Heart left ventricle (tissue), 16 donors: ENCODE measurements at regions not wholly inside any gene's neighbourhood (a gene's known extent, or its start where the extent isn't known, plus 50 kb on each side); places are given as distances from the start of the nearest gene placed in this dataset.
A peak's percentile ranks its signal among the peaks of the same experiment; 100 is the strongest.

Experiments used
- ATAC-seq, 4 donors: fragments of 200-7000 bp; cut with Tn5 transposase; one replicate each; pipeline ENCODE4 v1.9.1; 2020 to 2022; ENCODE audit warnings: moderate library complexity in 4 of 4, mild to moderate bottlenecking in 3 of 4, moderate number of reproducible peaks in 1 of 4
- DNase-seq, 5 donors: peaks; one replicate each; pipeline ENCODE4 v3.0.0-alpha.2; 2020
- H3K27ac ChIP-seq, 12 donors: fragments of 200-600 bp; sonication (generic) in 4 of 12; one replicate each; pipeline versions ENCODE4 v1.5.0 to v1.8.0; 2016 to 2022; ENCODE audit warnings: mild to moderate bottlenecking in 2 of 12
- H3K27me3 ChIP-seq, 9 donors: fragments of 200-600 bp; sonication (generic) in 2 of 9; one replicate each; pipeline versions ENCODE4 v1.5.1 to v1.8.0; 2016 to 2022; ENCODE audit warnings: mild to moderate bottlenecking in 3 of 9
- H3K36me3 ChIP-seq, 9 donors: fragments of 200-600 bp; sonication (generic) in 2 of 9; one replicate each; pipeline versions ENCODE4 v1.5.0 to v1.8.0; 2018 to 2022; ENCODE audit warnings: mild to moderate bottlenecking in 2 of 9
- H3K4me1 ChIP-seq, 12 donors: fragments of 200-600 bp; sonication (generic) in 4 of 12; one replicate each; pipeline versions ENCODE4 v1.5.0 to v1.8.0; 2016 to 2022; ENCODE audit warnings: mild to moderate bottlenecking in 3 of 12
- H3K4me3 ChIP-seq, 12 donors: fragments of 200-600 bp; sonication (generic) in 4 of 12; one replicate each; pipeline versions ENCODE4 v1.5.0 to v1.8.0; 2017 to 2022; ENCODE audit warnings: mild to moderate bottlenecking in 9 of 12, moderate library complexity in 4 of 12
- H3K9me3 ChIP-seq, 12 donors: fragments of 200-600 bp; sonication (generic) in 4 of 12; one replicate each; pipeline versions ENCODE4 v1.5.0 to v1.8.0; 2016 to 2022; ENCODE audit warnings: mild to moderate bottlenecking in 1 of 12
- CTCF ChIP-seq, 12 donors: fragments of 200-600 bp; sonication (generic) in 4 of 12; IDR thresholded peaks; one replicate each; pipeline versions ENCODE4 v1.5.0 to v1.8.0; 2018 to 2022; ENCODE audit warnings: antibody characterized with exemption in 12 of 12, mild to moderate bottlenecking in 5 of 12
- POLR2A ChIP-seq, 2 donors: fragments of 450-650 bp; IDR thresholded peaks; one replicate each; pipeline ENCODE4 v1.6.1; 2017; ENCODE audit warnings: antibody characterized with exemption in 2 of 2, mild to moderate bottlenecking in 2 of 2, moderate library complexity in 2 of 2
- WGBS, 4 donors: extraction: QIAGEN DNeasy Blood & Tissue Kit in 2 of 4; methylation state at CpG; one replicate each; pipeline versions ENCODE4 v1.1.5 to v1.1.7; 2013 to 2018; 5-methylcytosine and 5-hydroxymethylcytosine counted together
- intact Hi-C, 10 donors: fragments of 100-400 bp; cut with DNase I; formaldehyde crosslinking; loops; one replicate each; pipeline versions ENCODE4 v1.11.1 to v1.14.2; 2022
- donor health status: ischemic (EF 13 %, LVEDD 7.1; RV severe dilation, severe dysfunction).
- donor health status: healthy with polysubstance abuse.
- donor health status: DM: no; HTN: yes; CAD: no.
- donor health status: DM: no; HTN: no; CAD: no.
- donor health status: ischemic (EF 25% LVEDD 6.9; RV normal size, moderate dysfunction).
- donor health status: ischemic (EF 25% LVEDD 5.7; RV mildly dilated, moderate dysfunction).
- donor health status: healthy.
- donor health status: DM: yes; HTN: yes; CAD: no.
- donor health status: ischemic (EF 35%, LVEDD 5.7; RV mildly dilated, moderate dysfunction).
- donor health status: nonischemic (EF 11% LVEDD 7.7; RV severe dilation, severe dysfunction).
- donor health status: DM: yes; HTN: yes; CAD: no.
- donor health status: PGD.
- donor health status: ischemic (EF 29% LVEDD 5.4; RV normal size, mild dysfunction).
- donor health status: nonischemic (EF 23%, LVEDD 6.1; RV moderate dilation, normal function).

DNA sequence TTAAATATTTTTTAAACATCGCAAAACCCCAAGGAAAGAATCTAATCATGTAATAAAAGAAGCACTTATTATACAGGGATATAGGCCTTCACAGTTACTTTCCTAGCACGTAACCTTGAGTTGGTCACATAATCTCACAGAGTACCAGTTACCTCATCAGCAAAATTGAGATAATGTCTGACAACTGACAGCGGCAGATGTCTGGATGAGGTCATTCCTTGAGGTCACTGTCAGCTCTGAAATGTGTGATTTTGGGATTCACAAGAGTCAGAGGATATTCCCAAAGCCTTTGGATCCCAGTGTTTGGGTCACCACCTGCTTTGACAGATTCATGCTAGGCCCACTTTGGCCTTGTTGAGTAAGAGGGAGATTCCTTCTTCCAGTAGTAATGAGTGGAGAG is 151.4 kb upstream of the SEMA6D start:
- H3K36me3 ChIP-seq: no peaks in the 10 kb centered on the region
- intact Hi-C loops: no loop called here

GRCh38 chr15:47566610-47567009 is 150.7 kb upstream of the SEMA6D start:
- peaks cover 0 to under 1% (median 0%) of the 10 kb centered on the region in 12 donors for H3K9me3 ChIP-seq
- no peak for ATAC-seq
- 88 to 94% (median 89%) methylated on average over 6 of the region's 6 CpGs for WGBS, 4 donors
- H3K27ac ChIP-seq: no peak overlapping the region
- intact Hi-C loops: no loop called here
- H3K36me3 ChIP-seq: no peaks in the 10 kb centered on the region
- no peak overlapping the region for H3K4me3 ChIP-seq
- H3K27me3 ChIP-seq: no peaks in the 10 kb centered on the region
- no peak for TF ChIP-seq CTCF (IDR thresholded peaks at IDR 0.05)
- no peak for TF ChIP-seq POLR2A (IDR thresholded peaks at IDR 0.05)
- no peak for DNase-seq
- peaks cover 0 to 13% (median 0%) of the 10 kb centered on the region in 12 donors for H3K4me1 ChIP-seq

More for the DNA sequence above, 151.4 kb upstream of the SEMA6D start:
- TF ChIP-seq POLR2A (IDR thresholded peaks at IDR 0.05) (no peak), CTCF (IDR thresholded peaks at IDR 0.05) (no peak)
- Histone ChIP-seq H3K9me3 (peaks cover 0 to 7% (median 4%) of the 10 kb centered on the region in 12 donors), H3K27me3 (no peaks in the 10 kb centered on the region), H3K4me3 (no peak overlapping the region), H3K27ac (no peak overlapping the region), H3K4me1 (peaks cover 0 to 6% (median 0%) of the 10 kb centered on the region in 12 donors)
- DNase-seq (no peak), ATAC-seq (peak in 1 of 4 donors; percentile 45)
- 61 to 83% (median 72%) methylated on average over 3 of the region's 3 CpGs for WGBS, 4 donors

GRCh38 chr15:47568030-47568429 is 149.3 kb upstream of the SEMA6D start:
- 92 to 98% (median 96%) methylated on average over 2 of the region's 2 CpGs for WGBS, 4 donors
- intact Hi-C loops: no loop called here

GRCh38 chr15:47570044-47570443 is 147.3 kb upstream of the SEMA6D start:
- Histone ChIP-seq H3K4me3 (no peak overlapping the region), H3K9me3 (no peaks in the 10 kb centered on the region), H3K27me3 (no peaks in the 10 kb centered on the region), H3K27ac (no peak overlapping the region), H3K4me1 (peaks cover 0 to 18% (median 0%) of the 10 kb centered on the region in 12 donors), H3K36me3 (no peaks in the 10 kb centered on the region)
- 96 to 98% (median 97%) methylated on average over 4 of the region's 4 CpGs for WGBS, 4 donors
- TF ChIP-seq POLR2A (IDR thresholded peaks at IDR 0.05): no peak
- no peak for TF ChIP-seq CTCF (IDR thresholded peaks at IDR 0.05)
- no peak for ATAC-seq
- DNase-seq: no peak
- intact Hi-C loops: loop anchor here in 1 of 10 donors (10.0 kb wide), 2 partner anchors 95 to 145 kb away; partner anchors contain the start of gene SEMA6D

More at GRCh38 chr15:47568030-47568429, 149.3 kb upstream of the SEMA6D start:
- no peak overlapping the region for H3K27ac ChIP-seq
- H3K27me3 ChIP-seq: no peaks in the 10 kb centered on the region
- H3K9me3 ChIP-seq: no peaks in the 10 kb centered on the region
- H3K36me3 ChIP-seq: no peaks in the 10 kb centered on the region
- no peak overlapping the region for H3K4me3 ChIP-seq
- peaks cover 0 to 18% (median 0%) of the 10 kb centered on the region in 12 donors for H3K4me1 ChIP-seq
- DNase-seq (no peak), ATAC-seq (no peak)
- no peak for TF ChIP-seq CTCF (IDR thresholded peaks at IDR 0.05)
- no peak for TF ChIP-seq POLR2A (IDR thresholded peaks at IDR 0.05)
